K562 (cell line): ENCODE measurements at regions not wholly inside any gene's neighbourhood (a gene's known extent, or its start where the extent isn't known, plus 50 kb on each side); places are given as distances from the start of the nearest gene placed in this dataset.

ENCODE experiments used
- ATAC-seq: fragments of 200-7000 bp; cut with Tn5 transposase; 3 replicates; pipeline ENCODE4 v1.9.1; 2020; ENCODE audit warnings: moderate library complexity
- BruUV-seq: library from RNA; stranded (reverse); fragments of 400-500 nt; replicated peaks from 2 replicates; lab custom pipeline; 2021; lab: Mats Ljungman, UMichigan
- CTCF ChIA-PET: fragments of 300-600 bp; formaldehyde crosslinking; extraction: SDS; loops from one replicate; lab custom pipeline; 2021; ENCODE audit warnings: low intra/inter-chr PET ratio; lab: Yijun Ruan, JAX
- POLR2A ChIA-PET: fragments of 300-600, 350-650 bp; sonication (Branson Sonifier 250); formaldehyde crosslinking; extraction: SDS; loops from one replicate; lab custom pipeline; 2021; ENCODE audit warnings: antibody characterized with exemption, inconsistent platforms; lab: Yijun Ruan, JAX
- DNase-seq, 4 experiments: peaks; one replicate each; pipeline versions ENCODE4 v3.0.0 to v3.0.0-alpha.2; 2011 to 2018; ENCODE audit warnings: low spot score in 3 of 4, mixed read lengths in 3 of 4; ENCODE audit errors: extremely low read depth in 1 of 4
- FAIRE-seq: peaks from 2 replicates; lab custom pipeline; 2011; peaks lifted over from hg19 to GRCh38; lab: Jason Lieb, UNC
- H2AFZ ChIP-seq: 2 replicates; pipeline ENCODE4 v1.6.0; 2011; ENCODE audit warnings: low read depth, low read length, control low read depth, inconsistent platforms
- H3K27ac ChIP-seq: fragments of 200-600 bp; 3 replicates; pipeline ENCODE4 v1.8.0; 2011; ENCODE audit warnings: low read depth, mild to moderate bottlenecking, control low read depth, inconsistent platforms, low read length, moderate library complexity, mixed read lengths; ENCODE audit errors: extremely low read depth
- H3K27me3 ChIP-seq, 2 experiments: fragments of 300-600 bp in 1 of 2; 2 replicates in 1 of 2; 3 replicates in 1 of 2; pipeline versions ENCODE4 v1.6.0 to v1.8.0; 2011; ENCODE audit warnings: inconsistent platforms in 2 of 2, low read length in 2 of 2, mild to moderate bottlenecking in 1 of 2, mixed read lengths in 1 of 2, moderate library complexity in 1 of 2; ENCODE audit not compliant: control insufficient read depth in 2 of 2, insufficient read depth in 2 of 2
- H3K36me3 ChIP-seq: fragments of 300-600 bp; 3 replicates; pipeline ENCODE4 v1.8.0; 2011; ENCODE audit warnings: mild to moderate bottlenecking, low read length, inconsistent platforms; ENCODE audit not compliant: control insufficient read depth, insufficient read depth
- H3K4me1 ChIP-seq, 2 experiments: fragments of 200-600 bp in 1 of 2; replicated peaks in 1 of 2; 2 replicates in 1 of 2; 3 replicates in 1 of 2; pipeline versions ENCODE4 v1.5.1 to v1.8.0; 2011; ENCODE audit warnings: inconsistent platforms in 2 of 2, low read length in 2 of 2, mild to moderate bottlenecking in 1 of 2, mixed read lengths in 1 of 2, moderate library complexity in 1 of 2; ENCODE audit not compliant: control insufficient read depth in 2 of 2, insufficient read depth in 2 of 2
- H3K4me2 ChIP-seq: 2 replicates; pipeline ENCODE4 v1.6.1; 2011; ENCODE audit warnings: low read length, control low read depth, inconsistent platforms, mixed read lengths; ENCODE audit not compliant: insufficient read depth
- H3K4me3 ChIP-seq: fragments of 200-600 bp; sonication (generic), shearing (Covaris generic); 2 replicates; pipeline ENCODE4 v1.5.1; 2016; ENCODE audit warnings: control low read depth, inconsistent platforms
- H3K79me2 ChIP-seq: fragments of 200-600 bp; 3 replicates; pipeline ENCODE4 v1.8.0; 2011; ENCODE audit warnings: low read length, inconsistent platforms; ENCODE audit not compliant: control insufficient read depth, insufficient read depth
- H3K9ac ChIP-seq, 2 experiments: 2 replicates each; pipeline versions ENCODE4 v1.6.0 to v1.6.1; 2011; ENCODE audit warnings: low read depth in 2 of 2, low read length in 2 of 2, control low read depth in 1 of 2, inconsistent platforms in 1 of 2, mild to moderate bottlenecking in 1 of 2, mixed read lengths in 1 of 2; ENCODE audit not compliant: insufficient read depth in 1 of 2
- H3K9me1 ChIP-seq: one replicate; pipeline ENCODE4 v1.6.0; 2011; ENCODE audit warnings: inconsistent platforms, mild to moderate bottlenecking, low read length, moderate library complexity; ENCODE audit not compliant: control insufficient read depth, insufficient read depth
- H3K9me3 ChIP-seq: replicated peaks from 2 replicates; pipeline ENCODE4 v1.5.1; 2011; ENCODE audit warnings: low read depth, low read length, inconsistent platforms; ENCODE audit not compliant: control insufficient read depth, insufficient read depth
- H4K20me1 ChIP-seq: replicated peaks from 2 replicates; pipeline ENCODE4 v1.6.1; 2011; ENCODE audit warnings: low read length, inconsistent platforms, mixed read lengths; ENCODE audit not compliant: control insufficient read depth, insufficient read depth
- BRD4 ChIP-seq: fragments of 200-600 bp; sonication (generic); IDR thresholded peaks from 2 replicates; pipeline ENCODE4 v1.6.1; 2017; ENCODE audit warnings: inconsistent platforms
- CREM ChIP-seq: IDR thresholded peaks from 2 replicates; pipeline ENCODE4 v1.6.1; 2014; ENCODE audit warnings: antibody characterized with exemption, low read depth
- HMG20B ChIP-seq: fragments of 250-450 bp; sonication (Bioruptor Pico); IDR thresholded peaks from 2 replicates; pipeline ENCODE4 v1.5.0; 2021; ENCODE audit warnings: mild to moderate bottlenecking
- PHF8 ChIP-seq: fragments of 200-600 bp; sonication (generic); IDR thresholded peaks from 2 replicates; pipeline ENCODE4 v1.6.1; 2012; ENCODE audit warnings: mixed run types, mild to moderate bottlenecking, inconsistent platforms, low read length, moderate library complexity, borderline replicate concordance
- PTBP1 ChIP-seq: fragments of 200-400 bp; formaldehyde crosslinking; IDR thresholded peaks from 2 replicates; pipeline ENCODE4 v1.6.1; 2017; ENCODE audit warnings: low read depth, low read length
- RB1 ChIP-seq: fragments of 450-650 bp; IDR thresholded peaks from 2 replicates; pipeline ENCODE4 v1.6.1; 2017; ENCODE audit warnings: low read depth, mild to moderate bottlenecking
- RBFOX2 ChIP-seq: fragments of 200-400 bp; formaldehyde crosslinking; IDR thresholded peaks from 2 replicates; pipeline ENCODE4 v1.6.1; 2017; ENCODE audit warnings: low read depth, mild to moderate bottlenecking, low read length, moderate library complexity
- ZNF217 ChIP-seq: sonication (generic); formaldehyde crosslinking; IDR thresholded peaks from 2 replicates; pipeline ENCODE4 v1.8.0; 2022; ENCODE audit warnings: mild to moderate bottlenecking, missing genetic modification reagents
- ZNF274 ChIP-seq: IDR thresholded peaks from 2 replicates; pipeline ENCODE4 v1.6.1; 2011; ENCODE audit warnings: low read depth, mild to moderate bottlenecking, low read length, moderate library complexity, borderline replicate concordance
- WGBS: fragments of 100-300 bp; shearing (Covaris generic); methylation state at CpG from one replicate; pipeline ENCODE4 v1.1.6; 2016; ENCODE audit warnings: low coverage, mixed read lengths; ENCODE audit not compliant: insufficient coverage; ENCODE audit errors: missing lambda C conversion rate; 5-methylcytosine and 5-hydroxymethylcytosine counted together
- in situ Hi-C: fragments of 300-500 bp; cut with MboI; formaldehyde crosslinking; loops from 4 replicates; pipeline ENCODE4 v1.15.0; 2018; ENCODE audit warnings: inconsistent platforms, mixed read lengths
- intact Hi-C: fragments of 100-400 bp; cut with micrococcal nuclease; formaldehyde crosslinking; loops from 2 replicates; pipeline ENCODE4 v1.14.2; 2022
- TF ChIP-seq, protein P1 (sequence below): fragments of 450-650 bp; formaldehyde crosslinking; IDR thresholded peaks from 2 replicates; pipeline ENCODE4 v1.4.0; 2020; ENCODE audit warnings: mild to moderate bottlenecking, moderate library complexity
- TF ChIP-seq, protein P2 (sequence below): fragments of 450-650 bp; IDR thresholded peaks from 2 replicates; pipeline ENCODE4 v1.6.1; 2017; ENCODE audit warnings: antibody characterized with exemption

DNA sequence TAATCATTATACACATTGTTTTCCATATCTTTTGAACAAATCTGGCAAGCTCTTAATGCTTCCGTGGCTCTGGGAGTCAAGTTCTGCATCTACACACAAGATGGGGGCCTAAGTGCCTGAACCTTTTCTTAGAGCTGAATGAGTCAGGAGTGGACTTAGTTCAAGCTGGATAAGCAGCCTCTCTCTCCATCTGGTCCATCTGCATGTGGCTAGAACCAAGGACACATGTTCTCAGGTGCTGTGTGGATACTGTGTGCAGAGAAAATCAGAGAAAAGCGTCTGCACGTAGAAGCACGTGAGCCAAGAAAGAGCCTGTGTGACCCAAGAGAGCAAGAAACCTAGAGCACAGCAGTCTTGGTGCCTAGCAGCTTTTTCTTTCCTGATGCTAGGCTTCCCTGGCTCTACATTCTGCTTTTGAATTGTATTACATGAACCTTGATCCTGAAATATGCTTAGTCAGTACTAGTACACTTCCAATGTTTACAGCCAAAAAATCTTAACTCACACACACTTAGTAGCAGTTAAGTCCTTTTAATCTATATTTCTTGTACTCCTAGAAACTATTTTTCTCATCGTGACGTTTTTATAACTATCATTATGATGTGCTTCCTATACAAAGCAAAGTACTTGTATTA is 1798.9 kb downstream of the MAT2B start:
- intact Hi-C loops: no loop called here
- H3K4me3 ChIP-seq: no peak overlapping the region
- in situ Hi-C loops: no loop called here
- WGBS: 2% methylated on average over 6 of the region's 6 CpGs
- H3K4me2 ChIP-seq: no peak overlapping the region
- no peak for TF ChIP-seq ZNF274
- no peak for TF ChIP-seq ZNF217 (CRISPR knock-in tag)
- no peak for TF ChIP-seq BRD4
- TF ChIP-seq HMG20B (CRISPR knock-in tag): no peak
- TF ChIP-seq PHF8: no peak
- TF ChIP-seq CREM: no peak
- no peak for TF ChIP-seq RB1
- TF ChIP-seq RBFOX2: no peak
- TF ChIP-seq, protein P1, sequence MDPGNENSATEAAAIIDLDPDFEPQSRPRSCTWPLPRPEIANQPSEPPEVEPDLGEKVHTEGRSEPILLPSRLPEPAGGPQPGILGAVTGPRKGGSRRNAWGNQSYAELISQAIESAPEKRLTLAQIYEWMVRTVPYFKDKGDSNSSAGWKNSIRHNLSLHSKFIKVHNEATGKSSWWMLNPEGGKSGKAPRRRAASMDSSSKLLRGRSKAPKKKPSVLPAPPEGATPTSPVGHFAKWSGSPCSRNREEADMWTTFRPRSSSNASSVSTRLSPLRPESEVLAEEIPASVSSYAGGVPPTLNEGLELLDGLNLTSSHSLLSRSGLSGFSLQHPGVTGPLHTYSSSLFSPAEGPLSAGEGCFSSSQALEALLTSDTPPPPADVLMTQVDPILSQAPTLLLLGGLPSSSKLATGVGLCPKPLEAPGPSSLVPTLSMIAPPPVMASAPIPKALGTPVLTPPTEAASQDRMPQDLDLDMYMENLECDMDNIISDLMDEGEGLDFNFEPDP (CRISPR knock-in tag): no peak
- TF ChIP-seq, protein P2, sequence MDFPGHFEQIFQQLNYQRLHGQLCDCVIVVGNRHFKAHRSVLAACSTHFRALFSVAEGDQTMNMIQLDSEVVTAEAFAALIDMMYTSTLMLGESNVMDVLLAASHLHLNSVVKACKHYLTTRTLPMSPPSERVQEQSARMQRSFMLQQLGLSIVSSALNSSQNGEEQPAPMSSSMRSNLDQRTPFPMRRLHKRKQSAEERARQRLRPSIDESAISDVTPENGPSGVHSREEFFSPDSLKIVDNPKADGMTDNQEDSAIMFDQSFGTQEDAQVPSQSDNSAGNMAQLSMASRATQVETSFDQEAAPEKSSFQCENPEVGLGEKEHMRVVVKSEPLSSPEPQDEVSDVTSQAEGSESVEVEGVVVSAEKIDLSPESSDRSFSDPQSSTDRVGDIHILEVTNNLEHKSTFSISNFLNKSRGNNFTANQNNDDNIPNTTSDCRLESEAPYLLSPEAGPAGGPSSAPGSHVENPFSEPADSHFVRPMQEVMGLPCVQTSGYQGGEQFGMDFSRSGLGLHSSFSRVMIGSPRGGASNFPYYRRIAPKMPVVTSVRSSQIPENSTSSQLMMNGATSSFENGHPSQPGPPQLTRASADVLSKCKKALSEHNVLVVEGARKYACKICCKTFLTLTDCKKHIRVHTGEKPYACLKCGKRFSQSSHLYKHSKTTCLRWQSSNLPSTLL: no peak
- TF ChIP-seq PTBP1: no peak
- TF ChIP-seq, all 486 proteins: peak for 0
- FAIRE-seq (no peak), ATAC-seq (no peak), DNase-seq (no peak)
- no peaks in the 10 kb centered on the region for H3K9me3 ChIP-seq
- H3K4me1 ChIP-seq: no peaks in the 10 kb centered on the region
- no peaks in the 10 kb centered on the region for H3K79me2 ChIP-seq
- no peaks in the 10 kb centered on the region for H3K27me3 ChIP-seq
- H2AFZ ChIP-seq: no peak overlapping the region
- ChIA-PET POLR2A (no interaction called here), CTCF (no interaction called here)
- no peaks in the 10 kb centered on the region for H3K9me1 ChIP-seq
- H4K20me1 ChIP-seq: no peaks in the 10 kb centered on the region
- H3K36me3 ChIP-seq: no peaks in the 10 kb centered on the region
- no peak overlapping the region for H3K9ac ChIP-seq
- BruUV-seq: no TSS peak
- no peak overlapping the region for H3K27ac ChIP-seq
